GM10266 (cell line): ENCODE measurements at regions not wholly inside any gene's neighbourhood (a gene's known extent, or its start where the extent isn't known, plus 50 kb on each side); places are given as distances from the start of the nearest gene placed in this dataset.

Experiments used
- DNase-seq: peaks from one replicate; pipeline ENCODE4 v3.0.0; 2012; ENCODE audit errors: extremely low spot score
- TF ChIP-seq, protein P1 (sequence below): IDR thresholded peaks from 2 replicates; pipeline ENCODE4 v1.5.1; 2012; ENCODE audit warnings: mild to moderate bottlenecking, low read depth; ENCODE audit not compliant: control insufficient read depth, insufficient read depth; ENCODE audit errors: missing control alignments

GRCh38 chr10:116792817-116793216, 50.5 kb upstream of the HSPA12A start:
- DNase-seq, result no peak
- TF ChIP-seq, protein P1, sequence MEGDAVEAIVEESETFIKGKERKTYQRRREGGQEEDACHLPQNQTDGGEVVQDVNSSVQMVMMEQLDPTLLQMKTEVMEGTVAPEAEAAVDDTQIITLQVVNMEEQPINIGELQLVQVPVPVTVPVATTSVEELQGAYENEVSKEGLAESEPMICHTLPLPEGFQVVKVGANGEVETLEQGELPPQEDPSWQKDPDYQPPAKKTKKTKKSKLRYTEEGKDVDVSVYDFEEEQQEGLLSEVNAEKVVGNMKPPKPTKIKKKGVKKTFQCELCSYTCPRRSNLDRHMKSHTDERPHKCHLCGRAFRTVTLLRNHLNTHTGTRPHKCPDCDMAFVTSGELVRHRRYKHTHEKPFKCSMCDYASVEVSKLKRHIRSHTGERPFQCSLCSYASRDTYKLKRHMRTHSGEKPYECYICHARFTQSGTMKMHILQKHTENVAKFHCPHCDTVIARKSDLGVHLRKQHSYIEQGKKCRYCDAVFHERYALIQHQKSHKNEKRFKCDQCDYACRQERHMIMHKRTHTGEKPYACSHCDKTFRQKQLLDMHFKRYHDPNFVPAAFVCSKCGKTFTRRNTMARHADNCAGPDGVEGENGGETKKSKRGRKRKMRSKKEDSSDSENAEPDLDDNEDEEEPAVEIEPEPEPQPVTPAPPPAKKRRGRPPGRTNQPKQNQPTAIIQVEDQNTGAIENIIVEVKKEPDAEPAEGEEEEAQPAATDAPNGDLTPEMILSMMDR, result no peak

GRCh38 chr10:116796469-116796868, 52.8 kb upstream of the ENO4 start:
- no peak for DNase-seq
- TF ChIP-seq, protein P1, result no peak

DNA sequence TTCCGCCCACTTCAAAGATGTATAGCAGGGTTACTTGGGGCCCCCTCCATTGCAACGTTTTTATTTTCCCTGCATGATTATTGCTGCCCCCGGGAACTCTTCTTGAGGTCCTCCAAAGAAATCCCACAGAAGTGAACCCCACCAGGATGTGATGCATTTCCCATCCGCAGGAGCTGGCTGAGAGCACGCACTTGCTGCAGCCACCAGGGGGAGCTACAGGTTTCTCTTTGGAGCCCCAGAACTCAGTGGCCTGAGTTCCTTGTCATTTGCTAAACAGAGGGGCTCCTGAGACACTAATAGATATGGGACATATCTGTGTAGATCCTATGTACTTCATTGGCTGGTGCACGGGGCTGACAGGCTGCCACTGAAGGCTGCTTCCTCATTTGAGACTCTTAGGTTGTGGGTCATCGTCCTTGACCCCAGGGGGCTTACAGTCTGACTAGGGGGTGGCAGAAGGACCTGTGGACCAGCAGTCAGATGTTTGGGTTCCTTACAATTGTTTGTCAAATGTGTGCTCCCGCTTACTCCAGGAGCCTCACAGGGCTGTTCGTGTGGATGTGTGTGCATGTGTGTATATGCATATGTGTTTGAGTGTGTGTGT, 52.3 kb upstream of the ENO4 start:
- peak; percentile 74 for DNase-seq
- TF ChIP-seq, protein P1, result peak; percentile 85

GRCh38 chr10:116798859-116799258, 50.4 kb upstream of the ENO4 start:
- TF ChIP-seq, protein P1, result no peak
- no peak for DNase-seq
